Jurkat, Clone E6-1 (cell line): ENCODE measurements at regions not wholly inside any gene's neighbourhood (a gene's known extent, or its start where the extent isn't known, plus 50 kb on each side); places are given as distances from the start of the nearest gene placed in this dataset.
A peak's percentile ranks its signal among the peaks of the same experiment; 100 is the strongest.
"Not testable (repeated sequence)": the region's sequence is repeated elsewhere in the genome, so short reads cannot be mapped to it uniquely, and the experiment has no call there.

Source experiments
- DNase-seq: peaks from one replicate; pipeline ENCODE4 v3.0.0-alpha.2; 2011; ENCODE audit warnings: low read depth, low spot score
- H3K4me3 ChIP-seq: 2 replicates; pipeline ENCODE4 v1.5.1; 2011; ENCODE audit warnings: mild to moderate bottlenecking, low read length, control low read depth, moderate library complexity

GRCh38 chrX:36904561-36904960, 103.6 kb upstream of the FAM47C start:
- DNase-seq, H3K4me3 ChIP-seq: not testable (repeated sequence)

- peak; percentile 9 for DNase-seq
- no peak overlapping the region for H3K4me3 ChIP-seq
Observed at GRCh38 chrX:36908801-36909675, 99.1 kb upstream of the FAM47C start.

- no peak for DNase-seq
- H3K4me3 ChIP-seq: no peak overlapping the region
Observed at GRCh38 chrX:36909676-36910030, 98.5 kb upstream of the FAM47C start.

GRCh38 chrX:36913551-36913950, 94.6 kb upstream of the FAM47C start:
- no peak for DNase-seq

GRCh38 chrX:36916941-36917340, 91.2 kb upstream of the FAM47C start:
- no peak for DNase-seq
- no peak overlapping the region for H3K4me3 ChIP-seq

More at GRCh38 chrX:36913551-36913950, 94.6 kb upstream of the FAM47C start:
- no peak overlapping the region for H3K4me3 ChIP-seq

GRCh38 chrX:36927712-36928111, 80.5 kb upstream of the FAM47C start:
- H3K4me3 ChIP-seq: no peak overlapping the region
- no peak for DNase-seq

- no peak for DNase-seq
- no peak overlapping the region for H3K4me3 ChIP-seq
Observed at GRCh38 chrX:36930491-36930890, 77.7 kb upstream of the FAM47C start.

GRCh38 chrX:36947214-36947613, 61.0 kb upstream of the FAM47C start:
- H3K4me3 ChIP-seq: no peak overlapping the region

GRCh38 chrX:36950495-36951253, 57.5 kb upstream of the FAM47C start:
- DNase-seq: no peak

More at GRCh38 chrX:36947214-36947613, 61.0 kb upstream of the FAM47C start:
- no peak for DNase-seq

GRCh38 chrX:36957425-36958328, 50.5 kb upstream of the FAM47C start:
- DNase-seq: no peak
- H3K4me3 ChIP-seq: no peak overlapping the region

More at GRCh38 chrX:36950495-36951253, 57.5 kb upstream of the FAM47C start:
- H3K4me3 ChIP-seq: no peak overlapping the region
